Esophagus muscularis mucosa (tissue), 4 donors: ENCODE measurements at regions not wholly inside any gene's neighbourhood (a gene's known extent, or its start where the extent isn't known, plus 50 kb on each side); places are given as distances from the start of the nearest gene placed in this dataset.
A peak's percentile ranks its signal among the peaks of the same experiment; 100 is the strongest.

Experiments
- DNase-seq: peaks from one replicate; pipeline ENCODE4 v3.0.0-alpha.2; 2017; ENCODE audit errors: extremely low spot score
- H3K27ac ChIP-seq, 4 donors: fragments of 200-600 bp; sonication (generic); replicated peaks in 1 of 4; 1 replicate in 3 of 4; 2 replicates in 1 of 4; pipeline ENCODE4 v1.5.1; 2016 to 2019; ENCODE audit warnings: mild to moderate bottlenecking in 1 of 4
- H3K27me3 ChIP-seq, 4 donors: fragments of 200-600 bp; sonication (generic); one replicate each; pipeline versions ENCODE4 v1.5.1 to v1.6.0; 2016 to 2019
- H3K36me3 ChIP-seq, 4 donors: fragments of 200-600 bp; sonication (generic); one replicate each; pipeline ENCODE4 v1.5.1; 2016 to 2019
- H3K4me1 ChIP-seq, 4 donors: fragments of 200-600 bp; sonication (generic); one replicate each; pipeline ENCODE4 v1.5.1; 2016 to 2019
- H3K4me3 ChIP-seq, 4 donors: fragments of 200-600 bp; sonication (generic); 1 replicate in 2 of 4; 2 replicates in 2 of 4; pipeline ENCODE4 v1.5.1; 2016 to 2019; ENCODE audit warnings: mild to moderate bottlenecking in 4 of 4, moderate library complexity in 1 of 4
- H3K9me3 ChIP-seq, 4 donors: fragments of 200-600 bp; sonication (generic); 1 replicate in 3 of 4; 2 replicates in 1 of 4; pipeline ENCODE4 v1.5.1; 2016 to 2019
- CTCF ChIP-seq, 3 experiments: fragments of 200-600 bp in 2 of 3; fragments of 450-650 bp in 1 of 3; sonication (generic) in 2 of 3; IDR thresholded peaks; one replicate each; pipeline ENCODE4 v1.5.1; 2017 to 2019; ENCODE audit warnings: antibody characterized with exemption in 3 of 3, mild to moderate bottlenecking in 2 of 3, moderate library complexity in 1 of 3
- EP300 ChIP-seq: sonication (generic); formaldehyde crosslinking; IDR thresholded peaks from one replicate; pipeline ENCODE4 v1.6.1; 2017; ENCODE audit warnings: antibody characterized with exemption
- POLR2A ChIP-seq: fragments of 450-650 bp; IDR thresholded peaks from one replicate; pipeline ENCODE4 v1.6.1; 2017; ENCODE audit warnings: antibody characterized with exemption, moderate library complexity, mild to moderate bottlenecking, low read depth
- POLR2AphosphoS5 ChIP-seq, 2 donors: sonication (generic); formaldehyde crosslinking; IDR thresholded peaks; one replicate each; pipeline ENCODE4 v1.6.1; 2017; ENCODE audit warnings: antibody characterized with exemption in 2 of 2
- whole genome bisulfite sequencing: methylation state at CpG from one replicate; pipeline ENCODE4 v1.1.5; 2018; 5-methylcytosine and 5-hydroxymethylcytosine counted together
- intact Hi-C: fragments of 100-400 bp; cut with DNase I; formaldehyde crosslinking; loops from one replicate; pipeline ENCODE4 v1.15.1; 2023

- peaks cover 0 to 27% (median 0%) of the 10 kb centered on the region in 4 donors for H3K27me3 ChIP-seq
- peaks cover 0 to 6% (median 0%) of the 10 kb centered on the region in 4 donors for H3K9me3 ChIP-seq
- WGBS: 69% methylated on average over 7 of the region's 10 CpGs
- no peak overlapping the region for H3K4me3 ChIP-seq
- no peaks in the 10 kb centered on the region for H3K4me1 ChIP-seq
- H3K36me3 ChIP-seq: no peaks in the 10 kb centered on the region
- DNase-seq: no peak
- TF ChIP-seq CTCF (IDR thresholded peaks at IDR 0.05) (no peak), POLR2A (no peak), EP300 (no peak), POLR2AphosphoS5 (IDR thresholded peaks at IDR 0.05) (no peak)
- intact Hi-C loops: no loop called here
- no peak overlapping the region for H3K27ac ChIP-seq
Measured at GRCh38 chr5:2249442-2249841, 366.7 kb upstream of the IRX4 start.

- no peak overlapping the region for H3K4me3 ChIP-seq
- H3K27ac ChIP-seq: no peak overlapping the region
- 35% methylated on average over 2 of the region's 2 CpGs for WGBS
- H3K27me3 ChIP-seq: peaks cover 0 to 27% (median 0%) of the 10 kb centered on the region in 4 donors
- no peaks in the 10 kb centered on the region for H3K4me1 ChIP-seq
- TF ChIP-seq POLR2AphosphoS5 (IDR thresholded peaks at IDR 0.05) (no peak), POLR2A (no peak), EP300 (no peak), CTCF (IDR thresholded peaks at IDR 0.05) (no peak)
- H3K9me3 ChIP-seq: peaks cover 0 to 6% (median 0%) of the 10 kb centered on the region in 4 donors
- intact Hi-C loops: no loop called here
- no peak for DNase-seq
- H3K36me3 ChIP-seq: no peaks in the 10 kb centered on the region
Measured at GRCh38 chr5:2249026-2249425, 366.3 kb upstream of the IRX4 start.

- peaks cover 0 to 7% (median 0%) of the 10 kb centered on the region in 4 donors for H3K27me3 ChIP-seq
- TF ChIP-seq CTCF (IDR thresholded peaks at IDR 0.05) (no peak), EP300 (no peak), POLR2A (no peak), POLR2AphosphoS5 (IDR thresholded peaks at IDR 0.05) (no peak)
- 92% methylated on average over 4 of the region's 4 CpGs for WGBS
- H3K36me3 ChIP-seq: no peaks in the 10 kb centered on the region
- H3K4me1 ChIP-seq: no peaks in the 10 kb centered on the region
- intact Hi-C loops: no loop called here
- no peak overlapping the region for H3K4me3 ChIP-seq
- H3K9me3 ChIP-seq: peaks cover 0 to 6% (median under 1%) of the 10 kb centered on the region in 4 donors
- no peak for DNase-seq
- H3K27ac ChIP-seq: no peak overlapping the region
Measured at GRCh38 chr5:2242539-2242938, 359.8 kb upstream of the IRX4 start.

GRCh38 chr5:2241842-2242241, 359.1 kb upstream of the IRX4 start:
- intact Hi-C loops: no loop called here
- Histone ChIP-seq H3K4me3 (no peak overlapping the region), H3K9me3 (peaks cover 0 to 7% (median 5%) of the 10 kb centered on the region in 4 donors), H3K4me1 (no peaks in the 10 kb centered on the region), H3K27ac (no peak overlapping the region), H3K27me3 (peaks cover 0 to 7% (median 0%) of the 10 kb centered on the region in 4 donors), H3K36me3 (no peaks in the 10 kb centered on the region)
- 62% methylated on average over 5 of the region's 5 CpGs for WGBS
- no peak for DNase-seq
- no peak for TF ChIP-seq POLR2AphosphoS5 (IDR thresholded peaks at IDR 0.05)
- TF ChIP-seq CTCF (IDR thresholded peaks at IDR 0.05): no peak
- TF ChIP-seq EP300: no peak
- no peak for TF ChIP-seq POLR2A

- no peak for TF ChIP-seq CTCF (IDR thresholded peaks at IDR 0.05)
- TF ChIP-seq POLR2A: no peak
- TF ChIP-seq POLR2AphosphoS5 (IDR thresholded peaks at IDR 0.05): no peak
- no peak for TF ChIP-seq EP300
- 83% methylated on average over 15 of the region's 16 CpGs for WGBS
- intact Hi-C loops: no loop called here
- DNase-seq: peak; percentile 83
- H3K9me3 ChIP-seq: peaks cover 0 to 14% (median 8%) of the 10 kb centered on the region in 4 donors
- H3K27me3 ChIP-seq: peaks cover 0 to 7% (median 0%) of the 10 kb centered on the region in 4 donors
- H3K4me1 ChIP-seq: no peaks in the 10 kb centered on the region
- H3K4me3 ChIP-seq: no peak overlapping the region
- no peak overlapping the region for H3K27ac ChIP-seq
- no peaks in the 10 kb centered on the region for H3K36me3 ChIP-seq
Measured at GRCh38 chr5:2240118-2240904, 357.6 kb upstream of the IRX4 start.
